ENCODE measurements at regions not wholly inside any gene's neighbourhood (a gene's known extent, or its start where the extent isn't known, plus 50 kb on each side); places are given as distances from the start of the nearest gene placed in this dataset.

DNA sequence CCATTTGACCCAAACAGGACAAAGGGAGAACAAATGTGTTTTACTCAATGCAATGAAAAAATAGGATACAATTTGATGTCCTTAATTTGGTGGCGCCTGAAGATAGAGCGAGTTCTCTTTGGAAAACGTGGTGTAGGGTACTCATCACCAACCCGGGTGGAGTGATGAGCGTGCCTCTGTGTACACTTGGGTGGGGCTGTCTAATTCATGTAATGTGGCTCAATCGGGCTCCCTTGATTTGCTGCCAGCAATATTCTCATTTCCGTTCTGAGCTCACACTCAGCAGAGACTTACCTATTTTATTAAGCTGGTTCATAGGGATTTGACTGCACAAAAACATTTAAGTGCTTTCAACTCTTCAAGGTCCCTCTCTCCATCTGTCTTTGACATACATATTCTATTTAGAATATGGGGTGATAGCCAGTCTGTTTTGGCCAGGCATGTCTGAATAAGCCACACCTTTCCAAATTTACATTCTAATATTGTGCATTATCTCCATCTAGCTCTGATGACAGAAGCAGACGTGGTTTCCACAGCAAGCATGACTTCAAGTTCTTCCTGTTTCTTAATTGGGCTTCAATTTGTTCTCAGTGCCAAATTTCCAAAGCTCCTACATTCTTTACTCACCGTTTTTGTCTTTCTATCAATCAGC is 162.5 kb downstream of the IRX2 start:
- Histone ChIP-seq H2AFZ (replicated peaks) (no peak overlapping the region), H3K36me3 (no peaks in the 10 kb centered on the region), H3K4me3 (no peak overlapping the region), H4K20me1 (ENCODE audit: low read depth) (no peaks in the 10 kb centered on the region), H3K4me2 (no peak overlapping the region), H3K27me3 (no peaks in the 10 kb centered on the region), H3K9me3 (ENCODE audit: low read depth) (no peaks in the 10 kb centered on the region), H3K79me2 (ENCODE audit: low read depth) (no peaks in the 10 kb centered on the region), H3K4me1 (peaks cover 3% of the 10 kb centered on the region), H3F3A (ENCODE audit: low read depth) (no peaks in the 10 kb centered on the region), H3K27ac (no peak overlapping the region), H3K9ac (no peak overlapping the region)
- Mint-ChIP-seq H3K4me1 (peaks cover 10% of the 10 kb centered on the region), H3K27me3 (ENCODE audit: insufficient read depth, low read depth) (peaks cover 4% of the 10 kb centered on the region), H3K4me3 (no peak overlapping the region), H3K36me3 (no peaks in the 10 kb centered on the region), H3K27ac (peak overlapping the region; percentile 5), H3K9me3 (peaks cover 6% of the 10 kb centered on the region)
- TF ChIP-seq, protein P1, sequence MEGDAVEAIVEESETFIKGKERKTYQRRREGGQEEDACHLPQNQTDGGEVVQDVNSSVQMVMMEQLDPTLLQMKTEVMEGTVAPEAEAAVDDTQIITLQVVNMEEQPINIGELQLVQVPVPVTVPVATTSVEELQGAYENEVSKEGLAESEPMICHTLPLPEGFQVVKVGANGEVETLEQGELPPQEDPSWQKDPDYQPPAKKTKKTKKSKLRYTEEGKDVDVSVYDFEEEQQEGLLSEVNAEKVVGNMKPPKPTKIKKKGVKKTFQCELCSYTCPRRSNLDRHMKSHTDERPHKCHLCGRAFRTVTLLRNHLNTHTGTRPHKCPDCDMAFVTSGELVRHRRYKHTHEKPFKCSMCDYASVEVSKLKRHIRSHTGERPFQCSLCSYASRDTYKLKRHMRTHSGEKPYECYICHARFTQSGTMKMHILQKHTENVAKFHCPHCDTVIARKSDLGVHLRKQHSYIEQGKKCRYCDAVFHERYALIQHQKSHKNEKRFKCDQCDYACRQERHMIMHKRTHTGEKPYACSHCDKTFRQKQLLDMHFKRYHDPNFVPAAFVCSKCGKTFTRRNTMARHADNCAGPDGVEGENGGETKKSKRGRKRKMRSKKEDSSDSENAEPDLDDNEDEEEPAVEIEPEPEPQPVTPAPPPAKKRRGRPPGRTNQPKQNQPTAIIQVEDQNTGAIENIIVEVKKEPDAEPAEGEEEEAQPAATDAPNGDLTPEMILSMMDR (IDR thresholded peaks at IDR 0.05): no peak
- no peak for TF ChIP-seq EZH2phosphoT487 (IDR thresholded peaks at IDR 0.05)
- TF ChIP-seq EZH2 (IDR thresholded peaks at IDR 0.05): no peak
- no peak for DNase-seq (ENCODE audit: low spot score)

DNA sequence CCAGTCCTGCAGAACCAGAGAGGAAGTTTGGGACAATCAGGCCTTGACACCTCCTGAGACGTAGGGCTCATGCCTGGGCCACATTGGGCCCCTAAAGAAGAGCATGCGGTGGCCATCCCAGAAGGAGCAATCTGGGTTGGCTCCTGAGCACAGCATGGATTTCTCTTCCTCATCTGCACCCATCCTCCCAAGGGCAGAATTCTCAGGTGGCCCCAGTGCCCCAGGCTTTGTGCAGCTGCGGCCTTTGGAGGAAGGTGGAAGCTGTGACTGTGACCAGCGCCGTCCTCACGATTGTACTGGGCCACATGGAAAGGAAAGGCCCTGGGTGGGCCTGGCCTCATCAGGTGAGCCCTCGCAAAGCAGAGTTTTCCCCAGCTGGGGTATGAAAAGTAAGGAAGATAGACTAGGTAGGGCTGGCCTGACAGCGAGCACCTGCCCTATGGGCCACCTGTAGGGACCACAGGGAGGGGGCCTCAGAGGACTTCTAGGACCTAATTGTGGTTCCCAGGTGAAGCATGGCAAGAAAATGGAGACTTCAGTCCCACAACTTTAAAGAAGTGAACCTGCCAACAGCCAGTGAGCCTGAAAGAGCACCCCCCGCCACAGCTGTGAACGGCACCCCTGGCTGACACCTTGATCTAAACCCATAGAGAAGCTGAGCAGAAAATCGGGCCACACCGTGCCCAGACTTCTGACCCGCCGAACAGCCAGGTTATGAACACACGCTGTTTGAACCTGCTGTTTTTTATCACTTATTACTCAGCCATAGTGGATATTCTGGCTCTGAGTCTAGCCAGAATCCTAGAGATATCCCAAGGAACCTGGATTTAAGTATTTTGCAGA is 164.1 kb downstream of the IRX2 start:
- no peak overlapping the region for H3K4me3 ChIP-seq
- no peak overlapping the region for H3K9ac ChIP-seq
- H3K9me3 ChIP-seq (ENCODE audit: low read depth): no peaks in the 10 kb centered on the region
- Mint-ChIP-seq H3K4me3 (no peak overlapping the region), H3K9me3 (peaks cover 6% of the 10 kb centered on the region), H3K36me3 (no peaks in the 10 kb centered on the region), H3K27ac (no peak overlapping the region), H3K27me3 (ENCODE audit: insufficient read depth, low read depth) (peaks cover 4% of the 10 kb centered on the region), H3K4me1 (peaks cover 10% of the 10 kb centered on the region)
- H4K20me1 ChIP-seq (ENCODE audit: low read depth): no peaks in the 10 kb centered on the region
- TF ChIP-seq, protein P1 (IDR thresholded peaks at IDR 0.05): no peak
- TF ChIP-seq EZH2phosphoT487 (IDR thresholded peaks at IDR 0.05) (no peak), EZH2 (IDR thresholded peaks at IDR 0.05) (no peak)
- H3K27ac ChIP-seq: no peak overlapping the region
- H3K79me2 ChIP-seq (ENCODE audit: low read depth): no peaks in the 10 kb centered on the region
- no peaks in the 10 kb centered on the region for H3F3A ChIP-seq (ENCODE audit: low read depth)
- H2AFZ ChIP-seq (replicated peaks): no peak overlapping the region
- no peaks in the 10 kb centered on the region for H3K27me3 ChIP-seq
- DNase-seq (ENCODE audit: low spot score): no peak
- H3K4me2 ChIP-seq: no peak overlapping the region
- H3K4me1 ChIP-seq: peaks cover 3% of the 10 kb centered on the region
- H3K36me3 ChIP-seq: no peaks in the 10 kb centered on the region

DNA sequence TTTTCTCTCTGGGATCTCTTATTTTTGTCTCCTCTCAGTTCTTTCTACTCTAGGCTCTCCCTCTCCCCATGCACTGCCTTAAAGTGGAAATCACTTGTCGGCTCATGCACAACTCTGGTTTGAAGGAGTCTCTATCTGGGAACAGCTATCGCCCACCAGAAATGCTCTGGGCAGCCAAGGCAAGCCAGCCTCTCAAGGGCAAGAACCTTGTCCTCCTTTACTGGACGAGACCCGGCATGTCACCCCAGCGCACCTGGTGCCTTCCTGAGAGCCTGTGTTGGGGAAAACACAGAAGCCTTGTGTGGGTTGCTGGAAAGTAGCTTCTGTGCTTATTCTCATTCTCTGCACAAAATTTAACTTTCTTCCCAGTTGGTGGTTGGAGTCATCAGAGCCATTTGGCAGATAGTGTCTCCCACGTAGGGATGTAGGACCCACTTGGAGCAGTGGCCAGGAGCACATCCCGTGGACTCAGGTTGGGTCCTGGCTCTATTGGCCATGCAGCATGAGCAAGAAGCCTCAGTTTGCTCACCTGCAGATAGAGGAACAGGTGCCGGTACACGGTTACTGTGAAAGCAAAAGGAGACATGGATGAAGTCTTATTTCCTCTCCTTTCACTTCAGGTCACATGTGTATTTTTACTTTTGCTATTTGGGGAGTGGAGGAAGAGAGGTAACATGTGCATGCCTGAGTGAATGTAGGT is 165.3 kb downstream of the IRX2 start:
- H3K9me3 Mint-ChIP-seq: peaks cover 6% of the 10 kb centered on the region
- DNase-seq (ENCODE audit: low spot score): no peak
- H3K4me3 Mint-ChIP-seq: no peak overlapping the region
- Histone ChIP-seq H3K79me2 (ENCODE audit: low read depth) (no peaks in the 10 kb centered on the region), H3K36me3 (no peaks in the 10 kb centered on the region), H3F3A (ENCODE audit: low read depth) (no peaks in the 10 kb centered on the region), H3K4me1 (peaks cover 3% of the 10 kb centered on the region), H3K9me3 (ENCODE audit: low read depth) (no peaks in the 10 kb centered on the region), H3K4me2 (no peak overlapping the region), H4K20me1 (ENCODE audit: low read depth) (no peaks in the 10 kb centered on the region), H3K27ac (no peak overlapping the region), H2AFZ (replicated peaks) (no peak overlapping the region), H3K9ac (no peak overlapping the region), H3K27me3 (no peaks in the 10 kb centered on the region), H3K4me3 (no peak overlapping the region)
- H3K36me3 Mint-ChIP-seq: no peaks in the 10 kb centered on the region
- H3K4me1 Mint-ChIP-seq: peaks cover 10% of the 10 kb centered on the region
- H3K27me3 Mint-ChIP-seq (ENCODE audit: insufficient read depth, low read depth): peaks cover 5% of the 10 kb centered on the region
- TF ChIP-seq, protein P1 (IDR thresholded peaks at IDR 0.05): no peak
- TF ChIP-seq EZH2 (IDR thresholded peaks at IDR 0.05) (no peak), EZH2phosphoT487 (IDR thresholded peaks at IDR 0.05) (no peak)
- H3K27ac Mint-ChIP-seq: no peak overlapping the region

All from neural progenitor cell (in vitro differentiated cells).